IPS-20b (cell line): ENCODE measurements at regions not wholly inside any gene's neighbourhood (a gene's known extent, or its start where the extent isn't known, plus 50 kb on each side); places are given as distances from the start of the nearest gene placed in this dataset.

Source experiments
- H3K27ac ChIP-seq: one replicate; pipeline ENCODE4 v1.5.1; 2013; ENCODE audit warnings: low read length
- H3K27me3 ChIP-seq: 2 replicates; pipeline ENCODE4 v1.6.1; 2013; ENCODE audit warnings: mild to moderate bottlenecking, low read length, inconsistent platforms; ENCODE audit not compliant: insufficient read depth
- H3K36me3 ChIP-seq: 2 replicates; pipeline ENCODE4 v1.6.1; 2013; ENCODE audit warnings: low read depth, mild to moderate bottlenecking, inconsistent platforms, low read length, moderate library complexity; ENCODE audit not compliant: insufficient read depth
- H3K4me1 ChIP-seq: 2 replicates; pipeline ENCODE4 v1.6.1; 2013; ENCODE audit warnings: mild to moderate bottlenecking, control low read depth, inconsistent platforms, low read length, moderate library complexity; ENCODE audit not compliant: insufficient read depth
- H3K4me3 ChIP-seq: 2 replicates; pipeline ENCODE4 v1.5.1; 2013; ENCODE audit warnings: mild to moderate bottlenecking, low read length, inconsistent platforms
- H3K9ac ChIP-seq: 2 replicates; pipeline ENCODE4 v1.6.1; 2013; ENCODE audit warnings: low read depth, mild to moderate bottlenecking, inconsistent platforms, low read length, moderate library complexity
- H3K9me3 ChIP-seq: 2 replicates; pipeline ENCODE4 v1.6.1; 2013; ENCODE audit warnings: mild to moderate bottlenecking, low read depth, low read length, inconsistent platforms; ENCODE audit not compliant: insufficient read depth

- no peaks in the 10 kb centered on the region for H3K4me1 ChIP-seq
- no peak overlapping the region for H3K9ac ChIP-seq
- no peaks in the 10 kb centered on the region for H3K27me3 ChIP-seq
- H3K4me3 ChIP-seq = no peak overlapping the region
- H3K27ac ChIP-seq = no peak overlapping the region
- 0 out of 2 replicates have a peak, but pooled peaks cover 3% of the 10 kb centered on the region for H3K9me3 ChIP-seq
- no peaks in the 10 kb centered on the region for H3K36me3 ChIP-seq
Measured at GRCh38 chr6:48423640-48424365, 312.8 kb upstream of the PTCHD4 start.

GRCh38 chr6:48419992-48420391, 309.0 kb upstream of the PTCHD4 start:
- Histone ChIP-seq H3K27ac (no peak overlapping the region), H3K4me1 (no peaks in the 10 kb centered on the region), H3K4me3 (no peak overlapping the region), H3K36me3 (no peaks in the 10 kb centered on the region), H3K9me3 (0 out of 2 replicates have a peak, but pooled peaks cover 3% of the 10 kb centered on the region), H3K9ac (no peak overlapping the region), H3K27me3 (no peaks in the 10 kb centered on the region)

GRCh38 chr6:48417927-48418326, 306.9 kb upstream of the PTCHD4 start:
- no peaks in the 10 kb centered on the region for H3K36me3 ChIP-seq
- H3K4me1 ChIP-seq = no peaks in the 10 kb centered on the region
- H3K27me3 ChIP-seq = no peaks in the 10 kb centered on the region
- H3K9me3 ChIP-seq = 0 out of 2 replicates have a peak, but pooled peaks cover 3% of the 10 kb centered on the region
- no peak overlapping the region for H3K4me3 ChIP-seq
- no peak overlapping the region for H3K9ac ChIP-seq
- no peak overlapping the region for H3K27ac ChIP-seq

- Histone ChIP-seq H3K4me3 (no peak overlapping the region), H3K27me3 (no peaks in the 10 kb centered on the region), H3K4me1 (no peaks in the 10 kb centered on the region), H3K27ac (no peak overlapping the region), H3K36me3 (no peaks in the 10 kb centered on the region), H3K9me3 (no peaks in the 10 kb centered on the region), H3K9ac (no peak overlapping the region)
Measured at GRCh38 chr6:48412656-48413055, 301.7 kb upstream of the PTCHD4 start.

- Histone ChIP-seq H3K9ac (no peak overlapping the region), H3K9me3 (peaks cover 5% of the 10 kb centered on the region; the same call in 1 of the 2 replicates), H3K36me3 (no peaks in the 10 kb centered on the region)
Measured at GRCh38 chr6:48404927-48405326, 293.9 kb upstream of the PTCHD4 start.

GRCh38 chr6:48403587-48403986, 292.6 kb upstream of the PTCHD4 start:
- H3K4me3 ChIP-seq = no peak overlapping the region
- no peak overlapping the region for H3K27ac ChIP-seq
- H3K36me3 ChIP-seq = no peaks in the 10 kb centered on the region
- H3K4me1 ChIP-seq = no peaks in the 10 kb centered on the region
- H3K9ac ChIP-seq = no peak overlapping the region
- no peaks in the 10 kb centered on the region for H3K27me3 ChIP-seq
- H3K9me3 ChIP-seq = peaks cover 5% of the 10 kb centered on the region; the same call in 1 of the 2 replicates

More at GRCh38 chr6:48404927-48405326, 293.9 kb upstream of the PTCHD4 start:
- Histone ChIP-seq H3K4me1 (no peaks in the 10 kb centered on the region), H3K4me3 (no peak overlapping the region), H3K27me3 (no peaks in the 10 kb centered on the region), H3K27ac (no peak overlapping the region)

- Histone ChIP-seq H3K36me3 (no peaks in the 10 kb centered on the region), H3K9ac (no peak overlapping the region), H3K9me3 (peaks cover 5% of the 10 kb centered on the region; the same call in 1 of the 2 replicates)
Measured at GRCh38 chr6:48401016-48401415, 290.0 kb upstream of the PTCHD4 start.

GRCh38 chr6:48397887-48398286, 286.9 kb upstream of the PTCHD4 start:
- H3K9me3 ChIP-seq = no peaks in the 10 kb centered on the region
- H3K9ac ChIP-seq = no peak overlapping the region
- H3K27me3 ChIP-seq = no peaks in the 10 kb centered on the region
- H3K27ac ChIP-seq = no peak overlapping the region
- no peaks in the 10 kb centered on the region for H3K36me3 ChIP-seq
- H3K4me3 ChIP-seq = no peak overlapping the region
- no peaks in the 10 kb centered on the region for H3K4me1 ChIP-seq

More at GRCh38 chr6:48401016-48401415, 290.0 kb upstream of the PTCHD4 start:
- H3K27me3 ChIP-seq = no peaks in the 10 kb centered on the region
- H3K4me1 ChIP-seq = no peaks in the 10 kb centered on the region
- H3K4me3 ChIP-seq = no peak overlapping the region
- no peak overlapping the region for H3K27ac ChIP-seq

GRCh38 chr6:48389146-48390043, 278.4 kb upstream of the PTCHD4 start:
- H3K36me3 ChIP-seq = no peaks in the 10 kb centered on the region
- no peaks in the 10 kb centered on the region for H3K4me1 ChIP-seq
- H3K9ac ChIP-seq = no peak overlapping the region
- H3K27me3 ChIP-seq = no peaks in the 10 kb centered on the region
- no peak overlapping the region for H3K4me3 ChIP-seq
- H3K9me3 ChIP-seq = no peaks in the 10 kb centered on the region
- no peak overlapping the region for H3K27ac ChIP-seq

GRCh38 chr6:48388044-48388443, 277.0 kb upstream of the PTCHD4 start:
- Histone ChIP-seq H3K27ac (no peak overlapping the region), H3K27me3 (no peaks in the 10 kb centered on the region)

GRCh38 chr6:48378884-48379407, 267.9 kb upstream of the PTCHD4 start:
- H3K27ac ChIP-seq = no peak overlapping the region
- H3K27me3 ChIP-seq = no peaks in the 10 kb centered on the region
- H3K4me1 ChIP-seq = no peaks in the 10 kb centered on the region
- no peak overlapping the region for H3K4me3 ChIP-seq
- H3K9ac ChIP-seq = no peak overlapping the region
- no peaks in the 10 kb centered on the region for H3K36me3 ChIP-seq
- H3K9me3 ChIP-seq = no peaks in the 10 kb centered on the region

More at GRCh38 chr6:48388044-48388443, 277.0 kb upstream of the PTCHD4 start:
- H3K36me3 ChIP-seq = no peaks in the 10 kb centered on the region
- no peak overlapping the region for H3K4me3 ChIP-seq
- H3K9ac ChIP-seq = no peak overlapping the region
- H3K9me3 ChIP-seq = no peaks in the 10 kb centered on the region
- no peaks in the 10 kb centered on the region for H3K4me1 ChIP-seq
